Heart left ventricle (tissue), 13 donors: ENCODE measurements at regions not wholly inside any gene's neighbourhood (a gene's known extent, or its start where the extent isn't known, plus 50 kb on each side); places are given as distances from the start of the nearest gene placed in this dataset.

Experiments
- POLR2A ChIP-seq, 2 donors: fragments of 450-650 bp; IDR thresholded peaks; one replicate each; pipeline ENCODE4 v1.6.1; 2017; ENCODE audit warnings: antibody characterized with exemption in 2 of 2, mild to moderate bottlenecking in 2 of 2, moderate library complexity in 2 of 2
- TF ChIP-seq, protein P1 (sequence below), 12 donors: fragments of 200-600 bp; sonication (generic) in 4 of 12; IDR thresholded peaks; one replicate each; pipeline versions ENCODE4 v1.5.0 to v1.8.0; 2018 to 2022; ENCODE audit warnings: antibody characterized with exemption in 12 of 12, mild to moderate bottlenecking in 5 of 12
- donor health status: ischemic (EF 13 %, LVEDD 7.1; RV severe dilation, severe dysfunction).
- donor health status: DM: no; HTN: yes; CAD: no.
- donor health status: DM: no; HTN: no; CAD: no.
- donor health status: ischemic (EF 25% LVEDD 6.9; RV normal size, moderate dysfunction).
- donor health status: ischemic (EF 25% LVEDD 5.7; RV mildly dilated, moderate dysfunction).
- donor health status: ischemic (EF 35%, LVEDD 5.7; RV mildly dilated, moderate dysfunction).
- donor health status: nonischemic (EF 11% LVEDD 7.7; RV severe dilation, severe dysfunction).
- donor health status: DM: yes; HTN: yes; CAD: no.
- donor health status: PGD.
- donor health status: ischemic (EF 29% LVEDD 5.4; RV normal size, mild dysfunction).
- donor health status: nonischemic (EF 23%, LVEDD 6.1; RV moderate dilation, normal function).

DNA sequence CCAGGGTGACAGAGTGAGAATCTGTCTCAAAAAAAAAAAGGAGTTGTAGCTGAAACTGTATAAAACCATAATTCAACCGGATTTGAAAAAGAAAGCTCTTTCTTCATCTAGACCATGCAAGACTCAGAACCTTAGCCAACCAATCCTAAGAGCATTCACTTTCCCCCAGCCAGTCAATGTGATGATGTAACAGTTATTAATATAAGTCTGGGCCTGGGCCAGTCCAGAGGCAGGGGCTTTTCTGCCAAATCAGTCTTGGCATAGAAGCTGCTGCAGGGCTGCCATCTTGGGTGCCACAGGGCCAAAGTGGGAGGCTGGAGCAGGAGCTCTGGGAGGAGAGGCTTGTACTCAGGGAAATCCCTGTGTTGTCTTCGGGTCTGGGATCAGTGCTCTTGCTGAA is 288.4 kb downstream of the CLIC5 start:
- TF ChIP-seq, protein P1, sequence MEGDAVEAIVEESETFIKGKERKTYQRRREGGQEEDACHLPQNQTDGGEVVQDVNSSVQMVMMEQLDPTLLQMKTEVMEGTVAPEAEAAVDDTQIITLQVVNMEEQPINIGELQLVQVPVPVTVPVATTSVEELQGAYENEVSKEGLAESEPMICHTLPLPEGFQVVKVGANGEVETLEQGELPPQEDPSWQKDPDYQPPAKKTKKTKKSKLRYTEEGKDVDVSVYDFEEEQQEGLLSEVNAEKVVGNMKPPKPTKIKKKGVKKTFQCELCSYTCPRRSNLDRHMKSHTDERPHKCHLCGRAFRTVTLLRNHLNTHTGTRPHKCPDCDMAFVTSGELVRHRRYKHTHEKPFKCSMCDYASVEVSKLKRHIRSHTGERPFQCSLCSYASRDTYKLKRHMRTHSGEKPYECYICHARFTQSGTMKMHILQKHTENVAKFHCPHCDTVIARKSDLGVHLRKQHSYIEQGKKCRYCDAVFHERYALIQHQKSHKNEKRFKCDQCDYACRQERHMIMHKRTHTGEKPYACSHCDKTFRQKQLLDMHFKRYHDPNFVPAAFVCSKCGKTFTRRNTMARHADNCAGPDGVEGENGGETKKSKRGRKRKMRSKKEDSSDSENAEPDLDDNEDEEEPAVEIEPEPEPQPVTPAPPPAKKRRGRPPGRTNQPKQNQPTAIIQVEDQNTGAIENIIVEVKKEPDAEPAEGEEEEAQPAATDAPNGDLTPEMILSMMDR (IDR thresholded peaks at IDR 0.05), result no peak
- no peak for TF ChIP-seq POLR2A (IDR thresholded peaks at IDR 0.05)
